Natural killer cell (primary cell): ENCODE measurements at regions not wholly inside any gene's neighbourhood (a gene's known extent, or its start where the extent isn't known, plus 50 kb on each side); places are given as distances from the start of the nearest gene placed in this dataset.

Experiments
- ATAC-seq, 3 donors: fragments of 150-1000 bp in 2 of 3; fragments of 200-7000 bp in 1 of 3; cut with Tn5 transposase; 1 replicate in 1 of 3; 2 replicates in 2 of 3; pipeline ENCODE4 v1.10.0; 2021; ENCODE audit warnings: mild to moderate bottlenecking in 2 of 3, moderate library complexity in 2 of 3
- DNase-seq, 2 donors: peaks; one replicate each; pipeline versions ENCODE4 v3.0.0 to v3.0.0-alpha.2; 2013 to 2021; ENCODE audit warnings: mixed read lengths in 1 of 2
- H3K27ac ChIP-seq: one replicate; pipeline ENCODE4 v1.5.1; 2013; ENCODE audit warnings: mild to moderate bottlenecking, low read length
- H3K27me3 ChIP-seq: one replicate; pipeline ENCODE4 v1.6.1; 2013; ENCODE audit warnings: low read length; ENCODE audit not compliant: control insufficient read depth, insufficient read depth
- H3K36me3 ChIP-seq: one replicate; pipeline ENCODE4 v1.6.1; 2013; ENCODE audit warnings: low read length; ENCODE audit not compliant: control insufficient read depth, insufficient read depth
- H3K4me1 ChIP-seq: one replicate; pipeline ENCODE4 v1.6.1; 2013; ENCODE audit warnings: low read length; ENCODE audit not compliant: control insufficient read depth, insufficient read depth
- H3K4me3 ChIP-seq: one replicate; pipeline ENCODE4 v1.5.1; 2013; ENCODE audit warnings: low read length
- H3K9me3 ChIP-seq: one replicate; pipeline ENCODE4 v1.6.1; 2013; ENCODE audit warnings: low read length; ENCODE audit not compliant: control insufficient read depth, insufficient read depth
- H3K27ac Mint-ChIP-seq, 2 donors: one replicate each; pipeline ENCODE4 v1.8.0; 2022; ENCODE audit warnings: mild to moderate bottlenecking in 2 of 2, mixed read lengths in 2 of 2, moderate library complexity in 1 of 2
- H3K27me3 Mint-ChIP-seq, 2 donors: one replicate each; pipeline ENCODE4 v1.8.0; 2022; ENCODE audit warnings: low read depth in 2 of 2, mixed read lengths in 2 of 2
- H3K36me3 Mint-ChIP-seq: one replicate; pipeline ENCODE4 v1.8.0; 2022; ENCODE audit warnings: mixed read lengths
- H3K4me1 Mint-ChIP-seq, 2 donors: one replicate each; pipeline ENCODE4 v1.8.0; 2022; ENCODE audit warnings: mixed read lengths in 2 of 2
- H3K4me3 Mint-ChIP-seq: one replicate; pipeline ENCODE4 v1.8.0; 2022; ENCODE audit warnings: mild to moderate bottlenecking, moderate library complexity, mixed read lengths
- H3K9me3 Mint-ChIP-seq, 2 donors: one replicate each; pipeline ENCODE4 v1.8.0; 2022; ENCODE audit warnings: mixed read lengths in 2 of 2
- WGBS: methylation state at CpG from one replicate; pipeline ENCODE4 v1.1.7; 2013; ENCODE audit warnings: missing lambda C conversion rate; ENCODE audit not compliant: insufficient coverage; 5-methylcytosine and 5-hydroxymethylcytosine counted together
- intact Hi-C: fragments of 100-400 bp; cut with micrococcal nuclease; formaldehyde crosslinking; loops from one replicate; pipeline ENCODE4 v1.14.2; 2022
- TF ChIP-seq, protein P1 (sequence below): fragments of 200-600 bp; IDR thresholded peaks from one replicate; pipeline ENCODE4 v1.8.0; 2022; ENCODE audit warnings: antibody characterized with exemption

DNA sequence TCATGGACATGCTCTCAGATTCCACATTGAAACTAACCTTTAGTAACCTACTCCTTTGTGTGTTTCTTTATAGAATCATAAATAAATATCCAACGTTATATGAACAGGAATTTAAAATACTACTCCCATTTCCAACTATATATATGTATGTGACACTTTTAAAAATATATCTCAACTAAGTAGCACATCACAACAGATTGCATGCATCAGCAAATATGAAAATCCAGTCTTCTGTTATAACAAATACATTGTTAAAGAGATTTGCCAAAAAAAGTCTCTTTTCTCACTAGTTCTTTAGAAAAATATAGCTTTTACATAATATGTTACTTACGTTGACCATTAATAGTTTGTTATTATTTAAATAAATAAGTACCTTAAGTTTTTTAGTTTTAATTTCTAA is 1608.6 kb upstream of the RAG2 start:
- Histone ChIP-seq H3K4me1 (no peaks in the 10 kb centered on the region), H3K27me3 (no peaks in the 10 kb centered on the region), H3K36me3 (no peaks in the 10 kb centered on the region), H3K9me3 (no peaks in the 10 kb centered on the region), H3K27ac (no peak overlapping the region), H3K4me3 (no peak overlapping the region)
- Mint-ChIP-seq H3K36me3 (peaks cover 5% of the 10 kb centered on the region), H3K27ac (no peak overlapping the region), H3K4me1 (no peaks in the 10 kb centered on the region), H3K27me3 (no peaks in the 10 kb centered on the region), H3K4me3 (no peak overlapping the region), H3K9me3 (peaks cover 0 to 10% of the 10 kb centered on the region in 2 donors)
- intact Hi-C loops: no loop called here
- no CpG with 5 or more reads among the region's 2 CpGs for WGBS
- no peak for DNase-seq
- ATAC-seq: no peak
- TF ChIP-seq, protein P1, sequence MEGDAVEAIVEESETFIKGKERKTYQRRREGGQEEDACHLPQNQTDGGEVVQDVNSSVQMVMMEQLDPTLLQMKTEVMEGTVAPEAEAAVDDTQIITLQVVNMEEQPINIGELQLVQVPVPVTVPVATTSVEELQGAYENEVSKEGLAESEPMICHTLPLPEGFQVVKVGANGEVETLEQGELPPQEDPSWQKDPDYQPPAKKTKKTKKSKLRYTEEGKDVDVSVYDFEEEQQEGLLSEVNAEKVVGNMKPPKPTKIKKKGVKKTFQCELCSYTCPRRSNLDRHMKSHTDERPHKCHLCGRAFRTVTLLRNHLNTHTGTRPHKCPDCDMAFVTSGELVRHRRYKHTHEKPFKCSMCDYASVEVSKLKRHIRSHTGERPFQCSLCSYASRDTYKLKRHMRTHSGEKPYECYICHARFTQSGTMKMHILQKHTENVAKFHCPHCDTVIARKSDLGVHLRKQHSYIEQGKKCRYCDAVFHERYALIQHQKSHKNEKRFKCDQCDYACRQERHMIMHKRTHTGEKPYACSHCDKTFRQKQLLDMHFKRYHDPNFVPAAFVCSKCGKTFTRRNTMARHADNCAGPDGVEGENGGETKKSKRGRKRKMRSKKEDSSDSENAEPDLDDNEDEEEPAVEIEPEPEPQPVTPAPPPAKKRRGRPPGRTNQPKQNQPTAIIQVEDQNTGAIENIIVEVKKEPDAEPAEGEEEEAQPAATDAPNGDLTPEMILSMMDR: no peak

DNA sequence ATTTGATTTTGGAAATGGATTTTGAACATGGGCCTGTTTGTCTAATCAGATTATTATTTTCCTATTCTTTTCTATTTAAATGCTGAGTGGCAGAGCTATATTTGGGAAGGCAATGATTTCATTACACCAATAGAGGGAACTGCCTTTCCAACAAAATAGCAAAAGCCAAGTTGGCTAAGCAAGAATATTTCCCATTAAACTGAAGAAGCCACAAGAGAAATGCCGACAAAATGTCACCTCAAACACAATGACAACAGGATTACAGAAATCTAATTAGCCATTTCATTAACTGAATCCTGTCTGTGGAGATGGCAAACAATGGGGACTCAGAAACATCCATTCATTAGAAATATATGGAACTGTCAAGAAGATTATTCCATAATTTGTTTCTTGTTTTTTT is 1593.1 kb upstream of the RAG2 start:
- Mint-ChIP-seq H3K27me3 (no peaks in the 10 kb centered on the region), H3K4me3 (no peak overlapping the region), H3K36me3 (peaks cover 9% of the 10 kb centered on the region), H3K4me1 (no peaks in the 10 kb centered on the region), H3K27ac (no peak overlapping the region), H3K9me3 (peaks cover 4 to 7% of the 10 kb centered on the region in 2 donors)
- Histone ChIP-seq H3K27me3 (no peaks in the 10 kb centered on the region), H3K36me3 (no peaks in the 10 kb centered on the region), H3K27ac (no peak overlapping the region), H3K9me3 (no peaks in the 10 kb centered on the region), H3K4me3 (no peak overlapping the region), H3K4me1 (no peaks in the 10 kb centered on the region)
- TF ChIP-seq, protein P1: no peak
- ATAC-seq (no peak), DNase-seq (no peak)
- WGBS: 93% methylated on average over 1 of the region's 1 CpG
- intact Hi-C loops: no loop called here

DNA sequence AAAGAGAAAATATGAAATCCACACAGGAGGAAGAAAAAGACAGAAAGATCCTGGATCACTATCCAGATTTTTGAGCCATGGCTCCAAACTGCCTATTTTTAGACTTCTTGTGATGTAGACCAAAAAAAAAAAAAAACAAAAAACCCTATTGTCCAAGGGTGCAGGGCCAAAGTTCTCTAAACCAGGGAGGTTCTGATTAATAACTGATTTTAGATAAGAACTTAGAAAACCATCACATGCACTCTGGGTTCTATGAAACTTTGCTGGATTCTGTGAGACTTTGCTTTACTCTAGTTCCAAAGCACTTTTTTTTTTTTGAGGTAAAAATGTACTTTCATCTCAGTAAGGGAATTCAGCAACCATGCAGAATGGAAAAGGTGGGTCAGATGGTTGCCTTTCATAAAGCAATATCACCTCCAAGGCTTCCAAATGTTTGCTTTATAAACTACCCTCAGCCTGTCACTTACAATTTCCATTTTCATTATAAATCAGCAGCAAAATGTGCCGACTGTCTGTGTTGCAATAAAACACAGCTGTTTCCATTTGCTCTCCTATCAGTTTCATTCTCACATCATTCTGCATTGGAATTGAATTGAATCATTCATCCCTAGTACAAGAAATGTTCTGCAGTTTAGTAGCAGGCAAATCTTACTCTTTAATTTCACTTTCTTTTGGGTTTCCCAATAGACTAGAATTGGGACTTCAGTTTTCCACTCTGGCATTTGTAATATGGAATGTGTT is 1584.3 kb upstream of the RAG2 start:
- H3K4me3 ChIP-seq: no peak overlapping the region
- DNase-seq (no peak), ATAC-seq (no peak)
- TF ChIP-seq, protein P1: no peak
- no peaks in the 10 kb centered on the region for H3K4me1 ChIP-seq
- Mint-ChIP-seq H3K4me3 (no peak overlapping the region), H3K27me3 (no peaks in the 10 kb centered on the region), H3K4me1 (no peaks in the 10 kb centered on the region), H3K36me3 (no peaks in the 10 kb centered on the region), H3K27ac (no peak overlapping the region), H3K9me3 (no peaks in the 10 kb centered on the region)
- intact Hi-C loops: no loop called here
- H3K27ac ChIP-seq: no peak overlapping the region
- no peaks in the 10 kb centered on the region for H3K36me3 ChIP-seq
- no peaks in the 10 kb centered on the region for H3K9me3 ChIP-seq
- no peaks in the 10 kb centered on the region for H3K27me3 ChIP-seq
- WGBS: 4% methylated on average over 1 of the region's 1 CpG
